CD4-positive, alpha-beta T cell treated with Interleukin-4 for 1 hour (primary cell): ENCODE measurements at regions not wholly inside any gene's neighbourhood (a gene's known extent, or its start where the extent isn't known, plus 50 kb on each side); places are given as distances from the start of the nearest gene placed in this dataset.

Source experiments
- DNase-seq, 2 donors: peaks; one replicate each; pipeline ENCODE4 v3.0.0-alpha.2; 2020 to 2022

GRCh38 chr5:159424123-159424522 lies 93.8 kb upstream of the IL12B start:
- no peak for DNase-seq

DNA sequence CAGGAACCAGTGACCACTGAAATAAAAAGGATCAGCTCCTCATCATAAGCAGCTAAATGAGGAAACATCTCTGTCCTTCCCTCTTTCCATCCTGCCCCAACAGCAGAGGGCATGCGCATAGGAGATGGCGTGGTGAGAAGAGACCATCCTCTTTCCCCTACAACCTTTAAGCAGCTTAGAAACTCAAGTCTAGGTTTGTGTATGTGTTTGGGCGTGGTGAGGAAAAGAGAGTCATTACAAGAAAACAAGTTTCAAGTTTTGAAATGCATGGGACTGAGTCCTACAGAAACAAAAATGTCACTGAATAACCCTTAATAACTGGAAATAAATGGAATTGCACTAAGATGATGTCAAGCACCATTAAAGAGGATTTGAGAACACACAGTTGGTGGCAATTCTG lies 96.4 kb upstream of the IL12B start:
- DNase-seq: no peak

DNA sequence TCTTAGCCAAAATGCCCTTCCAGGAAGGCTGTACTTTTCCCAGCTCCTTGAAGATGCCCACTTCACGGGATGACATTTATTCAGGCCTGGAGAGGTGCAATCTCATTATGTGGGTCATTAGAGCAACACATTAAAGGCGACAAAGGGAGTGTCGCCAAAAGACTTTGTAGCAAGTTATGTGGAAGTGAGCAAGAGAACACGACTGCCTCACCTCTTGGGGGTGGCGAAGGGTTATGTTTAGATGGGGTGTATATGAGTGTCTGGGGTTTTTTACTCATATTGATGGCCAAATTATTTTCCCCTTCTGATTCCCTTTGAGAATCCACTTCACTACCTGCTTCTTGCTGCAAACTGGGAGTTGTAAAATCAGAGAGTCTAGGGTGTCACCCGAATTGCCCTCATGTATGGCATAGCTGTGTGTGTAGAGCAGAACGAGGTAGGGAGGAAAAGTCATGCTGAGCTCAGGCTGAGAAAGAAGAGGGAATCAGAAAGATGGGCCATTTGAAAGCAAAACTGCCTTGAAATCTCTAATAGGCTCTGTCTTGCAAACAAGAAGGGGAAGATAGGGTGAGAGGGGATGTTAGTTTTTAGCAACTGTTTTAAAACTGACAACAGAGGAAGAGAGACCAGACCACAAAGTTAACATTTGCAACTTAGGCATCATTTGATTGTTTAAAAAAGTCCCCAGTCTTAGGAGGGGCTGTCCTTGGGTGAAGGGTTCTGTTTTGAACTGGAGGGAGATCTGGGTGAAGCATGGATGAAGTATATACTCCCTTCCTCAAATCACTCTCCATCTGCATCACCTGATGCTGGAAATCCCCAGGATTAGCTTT lies 97.1 kb upstream of the IL12B start:
- peak in 1 of 2 donors; percentile 19 for DNase-seq

DNA sequence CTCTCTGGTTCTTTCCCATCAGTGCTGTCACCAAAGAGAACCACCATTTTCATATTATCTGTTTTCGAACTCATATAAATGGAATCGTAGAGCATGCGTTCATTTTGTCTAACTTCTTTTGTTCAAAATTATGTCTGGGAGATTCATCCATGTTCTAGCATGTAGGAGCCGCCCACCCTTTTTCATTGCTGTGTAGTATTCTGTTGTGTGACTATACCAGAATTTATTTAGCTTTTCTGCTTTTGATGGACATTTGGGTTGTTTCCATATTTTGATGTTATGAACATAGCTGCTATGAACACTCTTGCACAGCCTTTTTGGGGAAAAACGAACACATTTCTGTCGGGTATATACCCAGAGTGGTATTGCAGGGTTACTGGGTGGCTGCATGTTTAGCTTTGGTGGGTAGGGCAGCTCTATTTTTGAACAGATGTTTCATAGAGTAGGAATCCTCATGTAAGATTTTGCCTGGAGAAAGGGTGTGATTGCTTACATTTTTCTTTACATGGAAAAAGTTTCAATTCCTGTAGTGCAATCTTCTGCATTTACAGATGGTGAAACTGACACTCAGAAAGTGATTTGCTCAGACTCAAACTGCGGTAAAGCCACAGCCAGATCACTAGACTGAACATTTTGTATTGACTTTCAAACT lies 100.2 kb upstream of the IL12B start:
- DNase-seq: no peak

DNA sequence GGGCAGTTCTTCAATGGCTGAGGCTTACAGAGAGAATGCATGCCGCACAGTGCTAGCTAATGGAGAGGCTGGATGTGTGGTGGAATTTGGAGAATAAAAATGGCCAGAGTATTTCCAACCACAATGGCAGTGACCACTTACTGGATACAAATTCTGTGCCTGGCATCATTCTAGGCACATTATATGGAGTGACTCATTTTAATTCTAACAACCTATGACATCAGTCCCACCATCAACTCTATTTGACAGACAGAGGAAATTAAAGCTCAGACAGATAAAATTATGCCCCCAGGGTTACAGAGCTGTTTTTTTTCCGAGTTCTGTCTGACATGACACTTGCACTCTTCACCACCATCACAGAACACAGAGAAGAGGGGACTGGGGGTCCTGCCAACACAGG lies 105.6 kb upstream of the IL12B start:
- no peak for DNase-seq

DNA sequence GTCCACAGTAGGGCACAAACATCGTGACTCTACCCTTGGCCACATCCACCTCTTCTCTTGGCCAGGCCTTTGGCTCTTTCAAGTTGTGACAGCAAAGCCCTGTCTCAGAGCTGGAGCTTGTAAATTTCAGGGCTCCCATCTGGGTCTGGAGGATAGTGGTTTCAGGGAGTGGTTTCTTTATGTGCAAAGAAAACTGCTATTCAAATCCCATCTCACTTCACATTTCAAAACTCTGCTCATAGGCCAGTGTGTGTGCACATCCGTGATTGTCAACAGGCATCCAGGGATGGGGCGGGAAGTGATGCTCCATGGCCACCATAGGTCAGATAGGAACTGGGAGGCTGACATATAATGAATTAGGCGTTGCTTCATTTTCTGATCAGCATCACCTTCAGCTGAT lies 107.8 kb upstream of the IL12B start:
- no peak for DNase-seq

GRCh38 chr5:159439002-159439401 lies 108.7 kb upstream of the IL12B start:
- DNase-seq: no peak

GRCh38 chr5:159440235-159440634 lies 109.9 kb upstream of the IL12B start:
- DNase-seq: no peak

DNA sequence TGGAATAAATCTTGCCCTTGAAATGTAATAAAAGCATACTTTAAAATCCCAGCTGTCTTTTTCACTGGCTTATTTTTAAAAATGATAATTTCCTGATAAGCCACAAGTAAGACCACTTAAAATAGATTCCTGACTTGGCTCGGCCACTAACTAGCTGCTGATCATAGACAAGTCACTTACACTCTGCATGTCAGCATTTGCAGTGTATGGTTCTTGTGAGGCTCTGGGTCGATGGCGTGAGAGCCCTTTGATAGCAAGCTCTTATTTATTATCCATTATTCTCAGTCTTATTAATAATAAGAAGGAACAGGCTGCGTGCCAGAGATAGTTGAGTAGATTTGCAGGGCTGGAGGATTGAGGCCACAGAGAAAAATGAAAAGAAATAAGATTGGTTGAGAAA lies 110.7 kb upstream of the IL12B start:
- DNase-seq: no peak

DNA sequence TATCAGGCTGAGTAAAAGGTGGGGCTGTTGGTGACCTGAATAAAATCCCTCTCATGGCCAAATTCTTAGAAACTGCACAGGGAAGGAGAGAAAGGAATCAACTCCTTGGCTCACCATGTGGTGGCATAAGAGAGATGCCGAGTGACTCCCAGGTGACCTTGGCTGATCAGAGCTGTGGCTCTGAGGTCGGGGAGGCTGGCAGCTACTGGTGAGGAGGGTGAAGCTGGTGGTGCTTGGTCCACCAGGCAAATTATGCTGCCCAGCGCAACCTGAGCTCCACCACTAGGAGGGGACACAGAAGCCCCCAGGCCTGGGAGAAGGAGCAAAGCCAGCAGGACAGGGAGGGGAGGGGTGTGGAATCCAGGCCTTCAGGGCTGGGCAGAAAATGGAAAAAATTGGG lies 111.2 kb upstream of the IL12B start:
- DNase-seq: no peak

- no peak for DNase-seq
Observed at GRCh38 chr5:159442206-159442850, 112.0 kb upstream of the IL12B start.

GRCh38 chr5:159444441-159445082 lies 114.3 kb upstream of the IL12B start:
- DNase-seq: peak in 1 of 2 donors; percentile 57

DNA sequence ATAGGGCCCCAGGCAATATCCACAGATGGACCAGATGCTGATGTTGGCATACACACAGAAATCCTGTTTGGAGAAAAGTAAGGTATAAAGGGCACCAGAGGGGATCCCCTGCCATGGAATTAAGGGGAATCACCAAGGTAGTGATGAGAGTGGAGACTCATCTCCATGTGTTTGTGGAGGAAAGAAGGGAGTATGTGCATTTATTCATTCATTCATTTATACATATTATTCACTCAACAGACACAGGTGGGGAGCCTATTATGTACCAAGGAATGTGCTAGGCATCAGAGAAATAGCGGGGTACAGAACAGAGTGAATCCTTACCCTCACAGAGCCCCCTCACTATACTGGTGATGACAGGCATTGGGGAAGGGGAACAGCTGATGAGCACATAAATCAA lies 116.8 kb upstream of the IL12B start:
- DNase-seq: no peak

DNA sequence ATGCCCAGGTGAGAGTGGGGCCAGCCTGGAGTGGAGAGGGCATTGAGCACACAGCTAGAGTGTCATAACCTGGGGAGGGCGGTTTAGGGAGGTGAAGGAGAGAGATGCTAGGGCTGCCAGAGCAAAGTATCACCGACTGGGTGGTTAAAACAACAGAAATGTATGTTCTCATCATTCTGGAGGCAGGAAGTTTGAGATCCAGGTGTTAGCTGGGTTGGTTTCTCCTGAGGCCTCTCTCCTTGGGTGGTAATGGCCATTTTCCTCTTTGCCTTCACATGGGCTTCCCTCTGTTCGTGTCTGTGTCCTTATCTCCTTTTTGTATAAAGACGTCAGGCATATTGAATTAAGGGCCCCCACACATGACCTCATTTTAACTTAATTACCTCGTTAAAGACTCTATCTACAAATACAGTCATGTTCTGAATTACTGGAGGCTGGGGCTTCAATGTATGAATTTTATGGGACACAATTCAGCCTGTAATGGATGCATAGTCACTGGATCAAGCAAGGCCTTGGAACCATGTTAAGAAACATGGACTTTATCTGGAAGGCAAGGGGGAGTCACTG lies 118.6 kb upstream of the IL12B start:
- DNase-seq: no peak

- DNase-seq: no peak
Observed at GRCh38 chr5:159449925-159450324, 119.6 kb upstream of the IL12B start.

DNA sequence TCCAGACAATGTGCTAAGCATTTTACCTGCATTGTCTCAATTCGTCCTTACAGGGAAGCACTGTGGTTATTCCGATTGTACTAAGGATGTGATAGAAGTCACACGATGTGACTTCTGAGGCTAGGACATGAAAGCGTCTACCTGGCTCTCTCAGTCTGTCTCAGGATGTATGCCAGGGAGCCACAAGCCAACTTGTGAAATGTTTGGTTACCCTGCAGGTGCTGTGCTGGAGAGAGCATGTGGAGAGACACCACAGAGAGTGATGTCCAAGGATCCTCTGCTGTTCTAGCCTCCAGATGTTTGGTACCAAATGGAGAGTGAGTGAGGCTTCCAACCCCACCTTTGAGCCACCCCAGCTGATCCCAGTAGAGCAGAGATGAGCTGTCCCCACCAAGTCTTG lies 120.1 kb upstream of the IL12B start:
- no peak for DNase-seq

GRCh38 chr5:159451197-159452052 lies 121.1 kb upstream of the IL12B start:
- no peak for DNase-seq

- DNase-seq: peak in 1 of 2 donors; percentile 18
Observed at GRCh38 chr5:159452480-159453167, 122.3 kb upstream of the IL12B start.

- DNase-seq: no peak
Observed at GRCh38 chr5:159453209-159453608, 122.9 kb upstream of the IL12B start.

GRCh38 chr5:159456261-159456660 lies 126.0 kb upstream of the IL12B start:
- no peak for DNase-seq

- peak; percentile 5 to 21 for DNase-seq
Observed at GRCh38 chr5:159456722-159457465, 126.6 kb upstream of the IL12B start.
